C4-2B (cell line): ENCODE measurements at regions not wholly inside any gene's neighbourhood (a gene's known extent, or its start where the extent isn't known, plus 50 kb on each side); places are given as distances from the start of the nearest gene placed in this dataset.

Source experiments
- H3K27ac ChIP-seq: fragments of 450-650 bp; 2 replicates; pipeline ENCODE4 v1.5.1; 2017
- CTCF ChIP-seq: fragments of 450-650 bp; conservative IDR thresholded peaks from 2 replicates; pipeline ENCODE4 v1.5.1; 2017; ENCODE audit warnings: mild to moderate bottlenecking
- ZFX ChIP-seq: fragments of 450-650 bp; IDR thresholded peaks from 2 replicates; pipeline ENCODE4 v1.6.1; 2017

GRCh38 chr4:86529436-86529835, 64.7 kb upstream of the PTPN13 start:
- TF ChIP-seq ZFX (no peak), CTCF (no peak)
- no peak overlapping the region for H3K27ac ChIP-seq

GRCh38 chr4:86530183-86530582, 63.9 kb upstream of the PTPN13 start:
- TF ChIP-seq ZFX (no peak), CTCF (no peak)
- no peak overlapping the region for H3K27ac ChIP-seq

- no peak overlapping the region for H3K27ac ChIP-seq
- no peak for TF ChIP-seq CTCF
Observed at GRCh38 chr4:86531440-86531839, 62.7 kb upstream of the PTPN13 start.

GRCh38 chr4:86532851-86533250, 61.3 kb upstream of the PTPN13 start:
- no peak overlapping the region for H3K27ac ChIP-seq
- TF ChIP-seq CTCF (no peak), ZFX (no peak)

- TF ChIP-seq CTCF: no peak
- TF ChIP-seq ZFX: no peak
- H3K27ac ChIP-seq: no peak overlapping the region
Observed at GRCh38 chr4:86536151-86536550, 58.0 kb upstream of the PTPN13 start.

GRCh38 chr4:86542319-86543027, 51.6 kb upstream of the PTPN13 start:
- H3K27ac ChIP-seq: no peak overlapping the region
- TF ChIP-seq CTCF (no peak), ZFX (no peak)

GRCh38 chr4:86543080-86543479, 51.0 kb upstream of the PTPN13 start:
- no peak overlapping the region for H3K27ac ChIP-seq
- TF ChIP-seq CTCF: no peak
- no peak for TF ChIP-seq ZFX
